ENCODE measurements at regions not wholly inside any gene's neighbourhood (a gene's known extent, or its start where the extent isn't known, plus 50 kb on each side); places are given as distances from the start of the nearest gene placed in this dataset.

- H2BK12ac ChIP-seq (ENCODE audit: low read depth, low read length) = no peak overlapping the region
- no peak overlapping the region for H4K91ac ChIP-seq (replicated peaks; ENCODE audit: insufficient read length, low read length)
- no peak overlapping the region for H3K18ac ChIP-seq (ENCODE audit: extremely low read depth, low read length)
- 0 out of 7 replicates have a peak, but pooled peaks cover 0 to 2% (median 0%) of the 10 kb centered on the region in 4 experiments for H3K4me1 ChIP-seq (replicated peaks in 1 of 4; ENCODE audit: control insufficient read depth in 3 of 4, insufficient read depth in 4 of 4, low read length in 3 of 4)
- no peak overlapping the region for H2BK20ac ChIP-seq (ENCODE audit: low read length)
- H2BK5ac ChIP-seq (ENCODE audit: low read depth, low read length) = no peak overlapping the region
- no peak overlapping the region for H3K23ac ChIP-seq (ENCODE audit: insufficient read length)
- DNase-seq (ENCODE audit: low read depth in 1 of 2, low spot score in 2 of 2) = no peak
- no peaks in the 10 kb centered on the region for H3K79me2 ChIP-seq (ENCODE audit: control insufficient read depth in 1 of 2, insufficient read depth in 2 of 2, low read length in 2 of 2)
- ChIA-PET CTCF (ENCODE audit: partially characterized antibody) (no interaction called here), POLR2A (ENCODE audit: partially characterized antibody) (no interaction called here)
- no peak overlapping the region for H3K4me3 ChIP-seq (ENCODE audit: extremely low read depth in 1 of 4, insufficient read depth in 2 of 4, low read depth in 3 of 4, low read length in 4 of 4)
- FAIRE-seq = no peak
- H4K8ac ChIP-seq (ENCODE audit: extremely low read depth, insufficient read depth, low read length) = no peak overlapping the region
- no peak overlapping the region for H2AFZ ChIP-seq (ENCODE audit: low read length)
- no peak overlapping the region for H2BK120ac ChIP-seq (replicated peaks; ENCODE audit: low read depth, low read length)
- no peak overlapping the region for H3K4ac ChIP-seq (replicated peaks; ENCODE audit: insufficient read length, low read depth, low read length)
- no peak overlapping the region for H4K5ac ChIP-seq (ENCODE audit: insufficient read length, low read depth, low read length)
- no peak overlapping the region for H2AK5ac ChIP-seq (ENCODE audit: low read depth, low read length)
- H3K79me1 ChIP-seq (ENCODE audit: low read depth, low read length) = no peaks in the 10 kb centered on the region
- H2BK15ac ChIP-seq (ENCODE audit: low read length) = no peak overlapping the region
- H3K9ac ChIP-seq (replicated peaks in 1 of 4; ENCODE audit: extremely low read depth in 1 of 4, low read depth in 3 of 4, low read length in 3 of 4) = no peak overlapping the region
- H4K20me1 ChIP-seq (replicated peaks in 1 of 2; ENCODE audit: control insufficient read depth in 1 of 2, insufficient read depth in 2 of 2, low read length in 2 of 2) = no peaks in the 10 kb centered on the region
- no peak overlapping the region for H3K4me2 ChIP-seq (ENCODE audit: insufficient read depth in 1 of 2, low read depth in 2 of 2, low read length in 2 of 2)
- no peak overlapping the region for H3K14ac ChIP-seq (ENCODE audit: insufficient read length)
- no peak overlapping the region for H3K56ac ChIP-seq (replicated peaks; ENCODE audit: insufficient read length, low read depth, low read length)
- no peaks in the 10 kb centered on the region for H3K23me2 ChIP-seq (ENCODE audit: low read depth, low read length)
- no peaks in the 10 kb centered on the region for H3K9me3 ChIP-seq (ENCODE audit: insufficient read depth in 2 of 2, low read depth in 1 of 2, low read length in 1 of 2)
- no peaks in the 10 kb centered on the region for H3K36me3 ChIP-seq (ENCODE audit: control insufficient read depth in 2 of 4, insufficient read depth in 4 of 4, low read length in 3 of 4)
- H3K27ac ChIP-seq (ENCODE audit: low read depth, low read length) = no peak overlapping the region
- H3K27me3 ChIP-seq (replicated peaks in 1 of 4; ENCODE audit: control insufficient read depth in 3 of 4, extremely low read depth in 1 of 4, insufficient read depth in 3 of 4, low read length in 3 of 4) = no peaks in the 10 kb centered on the region
- no peak for TF ChIP-seq CTBP2 (IDR thresholded peaks at IDR 0.05; ENCODE audit: borderline replicate concordance, insufficient read depth, insufficient read length, low read length)
- TF ChIP-seq SIRT6 (IDR thresholded peaks at IDR 0.05; ENCODE audit: low read length) = no peak
- no peak for TF ChIP-seq GABPA (IDR thresholded peaks at IDR 0.05; ENCODE audit: borderline replicate concordance, insufficient read depth, low read length)
- TF ChIP-seq POU5F1 (IDR thresholded peaks at IDR 0.05; ENCODE audit: low read depth, low read length) = no peak
- TF ChIP-seq TAF7 (optimal IDR thresholded peaks at IDR 0.05; ENCODE audit: borderline replicate concordance, low read depth, low read length) = no peak
- TF ChIP-seq SIN3A (conservative IDR thresholded peaks at IDR 0.05 in 1 of 2, IDR thresholded peaks at IDR 0.05 in 1 of 2; ENCODE audit: low read depth in 1 of 2, low read length in 2 of 2) = no peak
- TF ChIP-seq SP1 (IDR thresholded peaks at IDR 0.05; ENCODE audit: low read depth, low read length) = no peak
- no peak for TF ChIP-seq NANOG (IDR thresholded peaks at IDR 0.05; ENCODE audit: insufficient read depth, low read depth, low read length, poor library complexity, severe bottlenecking)
- no peak for TF ChIP-seq TEAD4 (IDR thresholded peaks at IDR 0.05; ENCODE audit: low read depth, low read length)
- TF ChIP-seq GTF2F1 (IDR thresholded peaks at IDR 0.05; ENCODE audit: borderline replicate concordance, low read depth, low read length) = no peak
- TF ChIP-seq CREB1 (IDR thresholded peaks at IDR 0.05) = no peak
- TF ChIP-seq SP4 (IDR thresholded peaks at IDR 0.05; ENCODE audit: low read length) = no peak
- TF ChIP-seq HDAC2 (IDR thresholded peaks at IDR 0.05; ENCODE audit: borderline replicate concordance in 1 of 2, low read depth in 2 of 2, low read length in 2 of 2) = no peak
- no peak for TF ChIP-seq EP300 (IDR thresholded peaks at IDR 0.05; ENCODE audit: borderline replicate concordance in 1 of 2, low read depth in 2 of 2, low read length in 2 of 2)
- TF ChIP-seq EGR1 (IDR thresholded peaks at IDR 0.05; ENCODE audit: borderline replicate concordance, low read depth, low read length) = no peak
- no peak for TF ChIP-seq CHD1 (IDR thresholded peaks at IDR 0.05; ENCODE audit: low read depth, low read length)
Measured at GRCh38 chr1:162982364-162982763, 86.8 kb upstream of the RGS4 start.
